GM10248 (cell line): ENCODE measurements at regions not wholly inside any gene's neighbourhood (a gene's known extent, or its start where the extent isn't known, plus 50 kb on each side); places are given as distances from the start of the nearest gene placed in this dataset.

ENCODE experiments used
- CTCF ChIA-PET: fragments of 300-600 bp; sonication (Branson Sonifier 250); formaldehyde crosslinking; extraction: SDS; loops from one replicate; lab custom pipeline; 2021; ENCODE audit warnings: antibody characterized with exemption; lab: Yijun Ruan, JAX
- POLR2A ChIA-PET: fragments of 350-650 bp; sonication (Branson Sonifier 250); formaldehyde crosslinking; extraction: SDS; loops from one replicate; lab custom pipeline; 2020; ENCODE audit warnings: antibody characterized with exemption; lab: Yijun Ruan, JAX
- DNase-seq: peaks from one replicate; pipeline ENCODE4 v3.0.0; 2012; ENCODE audit errors: extremely low spot score
- TF ChIP-seq, protein P1 (sequence below): IDR thresholded peaks from 2 replicates; pipeline ENCODE4 v1.5.1; 2012; ENCODE audit warnings: mild to moderate bottlenecking, low read depth; ENCODE audit errors: extremely low read depth, missing control alignments, control extremely low read depth

GRCh38 chr12:124387528-124387911 is 92.6 kb downstream of the RFLNA start:
- TF ChIP-seq, protein P1, sequence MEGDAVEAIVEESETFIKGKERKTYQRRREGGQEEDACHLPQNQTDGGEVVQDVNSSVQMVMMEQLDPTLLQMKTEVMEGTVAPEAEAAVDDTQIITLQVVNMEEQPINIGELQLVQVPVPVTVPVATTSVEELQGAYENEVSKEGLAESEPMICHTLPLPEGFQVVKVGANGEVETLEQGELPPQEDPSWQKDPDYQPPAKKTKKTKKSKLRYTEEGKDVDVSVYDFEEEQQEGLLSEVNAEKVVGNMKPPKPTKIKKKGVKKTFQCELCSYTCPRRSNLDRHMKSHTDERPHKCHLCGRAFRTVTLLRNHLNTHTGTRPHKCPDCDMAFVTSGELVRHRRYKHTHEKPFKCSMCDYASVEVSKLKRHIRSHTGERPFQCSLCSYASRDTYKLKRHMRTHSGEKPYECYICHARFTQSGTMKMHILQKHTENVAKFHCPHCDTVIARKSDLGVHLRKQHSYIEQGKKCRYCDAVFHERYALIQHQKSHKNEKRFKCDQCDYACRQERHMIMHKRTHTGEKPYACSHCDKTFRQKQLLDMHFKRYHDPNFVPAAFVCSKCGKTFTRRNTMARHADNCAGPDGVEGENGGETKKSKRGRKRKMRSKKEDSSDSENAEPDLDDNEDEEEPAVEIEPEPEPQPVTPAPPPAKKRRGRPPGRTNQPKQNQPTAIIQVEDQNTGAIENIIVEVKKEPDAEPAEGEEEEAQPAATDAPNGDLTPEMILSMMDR, result no peak
- POLR2A ChIA-PET, result no interaction called here

DNA sequence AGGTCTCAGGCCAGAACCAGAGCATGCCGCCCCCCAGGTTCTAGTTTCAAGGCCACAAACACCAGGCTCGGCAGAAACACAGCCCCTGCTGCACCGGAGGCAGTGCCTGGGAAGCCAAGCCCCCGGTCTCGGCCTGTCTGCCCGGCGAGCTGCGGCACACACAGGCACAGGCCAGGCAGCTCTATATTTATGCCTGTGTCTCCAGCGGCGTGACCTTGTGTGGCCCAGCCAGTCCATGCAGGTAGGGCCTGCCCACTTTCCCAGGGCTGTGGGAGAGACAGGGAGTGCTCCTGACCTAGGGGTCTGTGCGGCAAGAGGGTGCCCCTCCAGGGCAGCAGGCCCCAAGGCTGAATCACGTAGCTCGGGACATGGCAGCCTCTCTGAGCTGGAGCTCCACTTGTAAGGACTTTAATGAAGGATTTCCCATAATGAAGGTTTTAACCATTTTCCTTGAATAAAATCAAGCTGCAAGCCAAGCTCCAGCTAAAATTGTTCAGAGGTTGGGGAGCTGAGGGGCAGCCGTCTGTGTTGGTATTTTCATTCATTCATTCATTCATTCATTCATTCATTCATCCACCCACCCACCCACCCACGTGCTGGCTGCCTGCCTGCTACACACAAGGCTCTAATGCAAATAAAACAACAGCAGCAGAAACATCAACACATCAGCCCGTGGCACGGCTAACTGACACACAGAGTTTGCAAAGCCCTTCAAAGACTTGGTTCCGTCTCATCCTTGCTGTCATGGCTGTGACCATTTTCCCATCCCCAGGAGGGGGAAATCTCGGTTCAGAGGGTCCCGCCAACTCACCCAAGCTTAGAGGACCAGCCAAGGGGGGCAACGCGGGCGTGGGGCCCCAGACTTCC is 92.0 kb downstream of the RFLNA start:
- CTCF ChIA-PET, result interaction anchor here (1.5 to 2.6 kb wide), 2 partner anchors 12 to 385 kb away, joined by 4 to 5 read pairs; no protein-coding TSS in a partner anchor
- POLR2A ChIA-PET, result no interaction called here
- TF ChIP-seq, protein P1, result no peak
- DNase-seq, result no peak

More at GRCh38 chr12:124387528-124387911, 92.6 kb downstream of the RFLNA start:
- DNase-seq, result no peak
- CTCF ChIA-PET, result interaction anchor here (1.3 to 2.6 kb wide), 4 partner anchors 9 to 384 kb away, joined by 4 to 6 read pairs (median 6); no protein-coding TSS in a partner anchor

- POLR2A ChIA-PET, result no interaction called here
- TF ChIP-seq, protein P1, result no peak
- CTCF ChIA-PET, result interaction anchor here (1.5 kb wide), 1 partner anchor 13 kb away, joined by 4 read pairs; no protein-coding TSS in a partner anchor
- no peak for DNase-seq
Observed at GRCh38 chr12:124386059-124386458, 91.2 kb downstream of the RFLNA start.

DNA sequence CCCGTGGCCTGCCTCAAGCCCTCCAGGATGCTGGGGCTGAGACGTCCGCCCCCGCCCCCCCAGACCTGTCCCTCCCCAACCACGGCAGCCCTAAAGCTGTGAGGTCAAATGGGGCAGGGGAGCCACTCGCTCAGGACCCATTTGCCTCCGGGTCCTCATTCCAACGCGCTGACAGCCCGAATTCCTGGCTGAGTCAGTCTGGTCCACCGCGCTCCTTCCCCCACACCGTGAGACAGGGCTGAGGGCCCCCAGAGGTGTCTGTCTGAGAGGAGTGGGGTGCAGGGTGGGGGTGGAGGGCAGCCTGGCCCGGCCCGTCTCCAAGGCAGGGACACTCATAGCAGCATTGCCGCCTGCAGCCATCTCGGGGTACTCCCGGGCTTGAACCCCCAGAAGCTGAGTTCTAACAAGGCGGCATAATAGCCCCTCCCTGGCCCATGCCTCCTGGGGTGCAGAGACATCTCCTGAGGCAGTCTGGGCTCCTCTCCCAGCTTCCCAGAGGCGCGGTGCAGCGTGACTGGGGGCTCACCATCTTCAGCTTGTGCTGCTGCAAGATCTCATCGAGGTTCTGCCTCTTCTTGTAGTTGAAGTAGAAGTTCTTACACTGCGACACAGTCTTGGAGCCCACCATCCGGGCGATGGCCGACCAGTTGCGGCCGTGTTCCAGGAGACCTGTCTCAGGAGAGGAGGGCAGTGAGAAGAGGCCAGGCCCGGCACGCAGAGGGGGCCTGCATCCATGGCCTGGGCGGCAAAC is 90.5 kb downstream of the RFLNA start:
- CTCF ChIA-PET, result no interaction called here
- TF ChIP-seq, protein P1, result no peak
- POLR2A ChIA-PET, result no interaction called here
- DNase-seq, result no peak

GRCh38 chr12:124384299-124384894 is 89.5 kb downstream of the RFLNA start:
- ChIA-PET CTCF (no interaction called here), POLR2A (no interaction called here)
- TF ChIP-seq, protein P1, result no peak
- no peak for DNase-seq

DNA sequence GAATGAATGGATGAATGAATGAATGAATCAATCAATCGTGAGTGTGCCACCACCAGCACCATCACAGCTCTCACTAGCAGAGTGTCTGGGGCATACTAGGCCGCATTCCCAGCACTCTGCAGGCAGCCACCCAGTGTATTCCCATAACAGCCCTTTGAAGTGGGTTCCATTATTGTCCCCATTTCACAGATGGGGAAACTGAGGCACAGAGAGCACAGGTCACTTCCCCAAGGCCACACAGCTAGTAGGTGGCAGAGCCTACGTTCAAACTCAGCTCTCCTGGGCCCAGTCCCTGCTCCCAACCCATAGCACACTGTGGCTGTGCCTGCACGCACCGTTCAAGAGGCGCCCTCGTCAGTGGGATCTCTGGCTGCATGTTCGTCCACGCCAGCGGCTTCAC is 88.1 kb downstream of the RFLNA start:
- CTCF ChIA-PET, result no interaction called here

More for the DNA sequence above, 88.1 kb downstream of the RFLNA start:
- DNase-seq, result no peak
- POLR2A ChIA-PET, result no interaction called here
- TF ChIP-seq, protein P1, result no peak
